ENCODE measurements at regions not wholly inside any gene's neighbourhood (a gene's known extent, or its start where the extent isn't known, plus 50 kb on each side); places are given as distances from the start of the nearest gene placed in this dataset.

DNA sequence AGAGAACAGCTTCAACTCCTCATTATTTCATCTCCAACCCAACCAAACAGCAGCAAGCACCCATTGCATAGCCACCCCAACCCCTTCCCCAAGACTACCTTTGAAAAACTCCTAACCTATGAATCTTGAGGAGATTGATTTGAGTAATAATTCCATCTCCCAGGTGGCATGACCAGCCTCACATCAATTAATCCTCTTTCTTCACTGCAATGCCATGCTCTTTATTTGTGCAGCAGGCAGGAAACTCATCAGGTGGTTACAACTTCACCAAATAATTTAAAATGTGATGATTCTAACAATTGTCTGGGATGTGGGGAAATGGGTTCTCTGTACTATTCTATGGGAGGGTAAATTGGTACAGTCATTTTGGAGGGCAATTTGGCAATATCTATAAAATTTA lies 68.1 kb upstream of the POMGNT2 start:
- H3F3A ChIP-seq (ENCODE audit: low read depth): no peaks in the 10 kb centered on the region
- no peaks in the 10 kb centered on the region for H3K27me3 ChIP-seq
- no peak overlapping the region for H3K9ac ChIP-seq
- Mint-ChIP-seq H3K27me3 (ENCODE audit: insufficient read depth, low read depth) (peaks cover 2% of the 10 kb centered on the region), H3K36me3 (no peaks in the 10 kb centered on the region), H3K27ac (no peak overlapping the region), H3K4me3 (no peak overlapping the region), H3K9me3 (peaks cover 7% of the 10 kb centered on the region), H3K4me1 (peaks cover 2% of the 10 kb centered on the region)
- H3K4me3 ChIP-seq: no peak overlapping the region
- H3K4me2 ChIP-seq: no peak overlapping the region
- no peak overlapping the region for H3K27ac ChIP-seq
- H3K36me3 ChIP-seq: no peaks in the 10 kb centered on the region
- DNase-seq (ENCODE audit: low spot score): no peak
- no peaks in the 10 kb centered on the region for H3K4me1 ChIP-seq
- H4K20me1 ChIP-seq (ENCODE audit: low read depth): no peaks in the 10 kb centered on the region
- no peaks in the 10 kb centered on the region for H3K79me2 ChIP-seq (ENCODE audit: low read depth)
- no peaks in the 10 kb centered on the region for H3K9me3 ChIP-seq (ENCODE audit: low read depth)
- no peak overlapping the region for H2AFZ ChIP-seq (replicated peaks)
- TF ChIP-seq EZH2phosphoT487 (IDR thresholded peaks at IDR 0.05): no peak
- no peak for TF ChIP-seq EZH2 (IDR thresholded peaks at IDR 0.05)

GRCh38 chr3:43171748-43172147 lies 65.9 kb upstream of the POMGNT2 start:
- TF ChIP-seq EZH2phosphoT487 (IDR thresholded peaks at IDR 0.05): no peak
- TF ChIP-seq EZH2 (IDR thresholded peaks at IDR 0.05): no peak
- TF ChIP-seq CTCF (IDR thresholded peaks at IDR 0.05): no peak
- Histone ChIP-seq H3K9ac (no peak overlapping the region), H3K4me3 (no peak overlapping the region), H4K20me1 (ENCODE audit: low read depth) (no peaks in the 10 kb centered on the region), H2AFZ (replicated peaks) (no peak overlapping the region), H3K27me3 (no peaks in the 10 kb centered on the region), H3K36me3 (no peaks in the 10 kb centered on the region), H3K79me2 (ENCODE audit: low read depth) (no peaks in the 10 kb centered on the region), H3K4me2 (no peak overlapping the region), H3K27ac (no peak overlapping the region), H3F3A (ENCODE audit: low read depth) (no peaks in the 10 kb centered on the region), H3K4me1 (no peaks in the 10 kb centered on the region), H3K9me3 (ENCODE audit: low read depth) (no peaks in the 10 kb centered on the region)
- Mint-ChIP-seq H3K4me1 (peaks cover under 1% of the 10 kb centered on the region), H3K27me3 (ENCODE audit: insufficient read depth, low read depth) (peaks cover 2% of the 10 kb centered on the region), H3K9me3 (peaks cover 12% of the 10 kb centered on the region), H3K4me3 (no peak overlapping the region), H3K36me3 (no peaks in the 10 kb centered on the region), H3K27ac (no peak overlapping the region)
- DNase-seq (ENCODE audit: low spot score): no peak

DNA sequence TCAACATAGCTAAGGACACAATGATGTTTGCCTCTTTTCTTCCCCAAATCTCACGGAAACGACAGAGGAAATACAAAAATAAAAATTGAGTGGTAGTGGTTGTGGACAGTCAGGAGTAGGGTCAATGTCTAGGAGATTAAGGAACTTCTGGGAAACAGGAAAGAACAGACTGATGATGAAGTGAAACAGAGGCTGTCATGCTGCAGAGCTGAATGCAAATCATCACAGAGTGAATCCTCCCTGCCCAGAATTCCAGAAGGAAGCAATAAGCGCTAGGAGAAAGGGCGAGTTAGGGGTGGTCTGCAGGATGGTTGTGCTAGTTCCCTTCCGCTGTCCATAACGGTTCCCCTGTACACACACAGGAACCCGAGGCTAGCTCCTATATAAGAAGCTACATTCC lies 64.7 kb upstream of the POMGNT2 start:
- no peaks in the 10 kb centered on the region for H3F3A ChIP-seq (ENCODE audit: low read depth)
- DNase-seq (ENCODE audit: low spot score): no peak
- no peak overlapping the region for H3K4me2 ChIP-seq
- no peak overlapping the region for H2AFZ ChIP-seq (replicated peaks)
- Mint-ChIP-seq H3K27me3 (ENCODE audit: insufficient read depth, low read depth) (peaks cover 2% of the 10 kb centered on the region), H3K36me3 (peaks cover 2% of the 10 kb centered on the region), H3K27ac (no peak overlapping the region), H3K4me1 (no peaks in the 10 kb centered on the region), H3K9me3 (peaks cover 24% of the 10 kb centered on the region), H3K4me3 (no peak overlapping the region)
- H3K9me3 ChIP-seq (ENCODE audit: low read depth): no peaks in the 10 kb centered on the region
- H3K36me3 ChIP-seq: no peaks in the 10 kb centered on the region
- no peak overlapping the region for H3K9ac ChIP-seq
- H3K4me1 ChIP-seq: no peaks in the 10 kb centered on the region
- TF ChIP-seq EZH2phosphoT487 (IDR thresholded peaks at IDR 0.05) (no peak), CTCF (IDR thresholded peaks at IDR 0.05) (no peak), EZH2 (IDR thresholded peaks at IDR 0.05) (no peak)
- no peaks in the 10 kb centered on the region for H3K79me2 ChIP-seq (ENCODE audit: low read depth)
- H3K27me3 ChIP-seq: no peaks in the 10 kb centered on the region
- H4K20me1 ChIP-seq (ENCODE audit: low read depth): no peaks in the 10 kb centered on the region
- H3K4me3 ChIP-seq: no peak overlapping the region
- no peak overlapping the region for H3K27ac ChIP-seq

DNA sequence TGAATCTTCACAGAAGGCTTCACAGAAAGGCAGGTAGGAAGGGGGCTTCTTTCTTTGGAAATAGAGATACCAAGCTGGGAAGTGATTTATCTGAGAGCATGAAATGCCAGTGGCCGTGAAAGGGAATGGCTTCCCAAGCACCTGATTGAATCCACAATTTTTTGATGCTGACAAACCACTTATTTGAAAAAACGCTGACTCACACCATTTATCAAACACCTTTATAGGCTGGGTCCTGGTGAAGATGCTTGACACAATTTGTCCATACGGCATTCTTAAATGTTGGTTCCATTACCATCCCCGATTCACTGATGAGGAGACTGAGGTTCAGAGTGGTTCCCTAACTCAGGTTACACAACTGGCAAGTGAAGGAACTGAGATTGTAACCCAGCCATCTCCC lies 64.1 kb upstream of the POMGNT2 start:
- Histone ChIP-seq H3K27ac (no peak overlapping the region), H3K4me1 (no peaks in the 10 kb centered on the region), H3F3A (ENCODE audit: low read depth) (no peaks in the 10 kb centered on the region), H3K79me2 (ENCODE audit: low read depth) (no peaks in the 10 kb centered on the region), H3K4me3 (no peak overlapping the region), H3K9me3 (ENCODE audit: low read depth) (no peaks in the 10 kb centered on the region), H3K4me2 (no peak overlapping the region), H3K27me3 (no peaks in the 10 kb centered on the region), H3K9ac (no peak overlapping the region), H2AFZ (replicated peaks) (no peak overlapping the region), H3K36me3 (no peaks in the 10 kb centered on the region), H4K20me1 (ENCODE audit: low read depth) (no peaks in the 10 kb centered on the region)
- no peaks in the 10 kb centered on the region for H3K4me1 Mint-ChIP-seq
- H3K27me3 Mint-ChIP-seq (ENCODE audit: insufficient read depth, low read depth): peaks cover 2% of the 10 kb centered on the region
- peaks cover 2% of the 10 kb centered on the region for H3K36me3 Mint-ChIP-seq
- DNase-seq (ENCODE audit: low spot score): no peak
- H3K9me3 Mint-ChIP-seq: peaks cover 26% of the 10 kb centered on the region
- H3K4me3 Mint-ChIP-seq: no peak overlapping the region
- no peak overlapping the region for H3K27ac Mint-ChIP-seq
- TF ChIP-seq CTCF (IDR thresholded peaks at IDR 0.05): no peak
- no peak for TF ChIP-seq EZH2phosphoT487 (IDR thresholded peaks at IDR 0.05)
- TF ChIP-seq EZH2 (IDR thresholded peaks at IDR 0.05): no peak
